H54 (cell line): ENCODE measurements at regions not wholly inside any gene's neighbourhood (a gene's known extent, or its start where the extent isn't known, plus 50 kb on each side); places are given as distances from the start of the nearest gene placed in this dataset.
A peak's percentile ranks its signal among the peaks of the same experiment; 100 is the strongest.

Experiments used
- DNase-seq: peaks from one replicate; pipeline ENCODE4 v3.0.0; 2011; ENCODE audit warnings: low spot score, mixed read lengths; ENCODE audit not compliant: insufficient read length
- FAIRE-seq: peaks from 3 replicates; lab custom pipeline; 2011; peaks lifted over from hg19 to GRCh38; lab: Jason Lieb, UNC
- POLR2A ChIP-seq: IDR thresholded peaks from 2 replicates; pipeline ENCODE4 v1.6.1; 2011; ENCODE audit warnings: low read depth, mild to moderate bottlenecking, low read length

DNA sequence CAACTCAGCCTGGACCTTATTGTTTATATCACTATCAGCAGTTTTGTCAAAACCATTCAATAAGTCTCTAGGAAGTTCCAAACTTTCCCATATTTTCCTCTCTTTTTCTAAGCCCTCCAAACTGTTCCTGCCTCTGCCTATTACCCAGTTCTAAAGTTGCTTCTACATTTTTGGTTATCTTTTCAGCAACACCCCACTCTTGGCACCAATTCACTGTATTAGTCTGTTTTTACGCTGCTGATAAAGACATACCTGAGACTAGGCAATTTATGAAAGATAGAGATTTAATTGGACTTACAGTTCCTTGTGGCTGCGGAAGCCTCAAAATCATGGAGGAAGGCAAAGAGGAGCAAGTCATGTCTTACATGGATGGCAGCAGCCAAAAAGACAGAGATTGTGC, 744.4 kb upstream of the ADAMTS16 start:
- no peak for DNase-seq
- no peak for FAIRE-seq
- no peak for TF ChIP-seq POLR2A

DNA sequence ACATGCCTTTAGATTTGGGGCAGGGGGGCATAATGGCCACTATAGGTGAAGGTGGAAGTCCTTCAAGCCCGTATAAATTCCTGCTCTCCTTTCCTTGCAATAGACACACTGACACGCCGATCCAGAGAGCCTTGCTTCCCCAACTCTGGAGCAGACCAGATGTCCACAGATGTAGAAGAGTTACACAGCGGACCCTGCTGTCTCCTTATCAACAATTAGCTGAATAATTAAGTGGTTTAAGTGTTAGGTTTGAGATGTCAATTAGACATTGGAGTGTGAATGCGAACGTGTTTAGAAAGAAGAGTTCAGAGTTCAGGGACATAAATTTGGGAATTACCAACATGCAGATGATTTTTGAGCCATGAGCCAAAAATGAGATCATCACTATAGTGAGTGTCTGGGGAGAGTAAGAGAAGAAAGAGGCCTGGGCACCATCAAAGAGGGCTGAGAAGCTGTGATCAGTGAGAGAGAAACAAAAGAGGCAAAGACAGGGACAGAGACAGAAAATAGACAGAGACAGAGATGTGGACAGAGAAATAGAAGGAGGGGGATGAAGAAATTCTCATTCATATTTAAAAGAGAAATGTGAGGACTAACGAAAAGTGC, 734.4 kb upstream of the ADAMTS16 start:
- no peak for TF ChIP-seq POLR2A
- FAIRE-seq (no peak), DNase-seq (no peak)

DNA sequence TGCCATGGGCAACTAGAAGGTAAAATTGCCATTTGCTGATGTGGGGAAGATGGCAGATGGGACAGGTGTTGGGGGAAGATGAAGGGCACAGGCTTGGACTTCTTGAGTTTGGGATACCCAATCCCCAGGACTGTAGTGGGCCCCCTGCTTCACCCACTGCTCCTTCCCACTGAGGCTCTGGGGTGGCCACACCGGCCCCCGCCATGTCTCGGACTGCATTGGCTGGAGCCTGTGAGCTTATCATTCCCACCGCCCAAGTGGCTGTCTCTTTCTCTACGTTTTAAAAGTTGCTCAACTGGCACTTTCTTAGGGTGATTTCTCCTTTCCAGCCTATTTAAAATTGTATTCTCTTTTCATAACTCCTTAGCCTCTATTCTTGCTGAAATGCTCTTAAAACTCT, 730.0 kb upstream of the ADAMTS16 start:
- FAIRE-seq (no peak), DNase-seq (no peak)
- no peak for TF ChIP-seq POLR2A

DNA sequence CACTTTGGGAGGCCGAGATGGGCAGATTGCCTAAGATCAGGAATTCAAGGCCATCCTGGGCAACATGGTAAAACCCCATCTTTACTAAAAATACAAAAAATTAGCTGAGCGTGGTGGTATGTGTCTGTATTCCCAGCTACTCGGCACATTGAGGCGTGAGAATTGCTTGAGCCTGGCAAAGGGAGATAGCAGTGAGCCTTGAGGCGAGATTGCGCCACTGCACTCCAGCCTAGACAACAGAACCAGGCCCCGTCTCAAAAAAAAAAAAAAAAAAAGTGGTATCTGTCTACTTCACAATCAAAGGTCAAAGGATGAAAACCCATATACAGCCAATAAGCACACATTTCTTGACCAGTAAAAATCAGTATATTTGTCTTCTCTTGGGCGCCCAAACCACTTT, 728.5 kb upstream of the ADAMTS16 start:
- FAIRE-seq: no peak
- no peak for DNase-seq
- TF ChIP-seq POLR2A: no peak

DNA sequence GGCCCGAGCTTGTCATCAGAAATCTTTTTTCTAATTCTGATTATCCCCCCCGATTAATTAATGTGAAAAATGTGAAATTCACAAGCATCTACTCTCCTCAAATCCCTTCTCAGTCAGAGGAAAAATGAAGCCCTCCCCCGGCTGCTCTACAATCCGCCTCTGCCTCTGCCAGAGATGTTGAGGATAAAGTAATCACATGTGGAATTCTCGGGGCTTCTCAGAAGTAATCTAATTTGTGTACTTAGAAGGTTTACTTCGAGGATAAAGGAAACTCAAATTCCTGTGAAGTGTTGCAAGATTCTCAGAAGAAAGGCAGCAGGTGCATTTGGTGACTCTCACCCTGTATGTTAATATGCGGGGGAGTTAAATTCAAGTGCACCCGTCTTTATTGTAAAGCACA, 726.1 kb upstream of the ADAMTS16 start:
- TF ChIP-seq POLR2A: no peak
- FAIRE-seq (no peak), DNase-seq (no peak)

DNA sequence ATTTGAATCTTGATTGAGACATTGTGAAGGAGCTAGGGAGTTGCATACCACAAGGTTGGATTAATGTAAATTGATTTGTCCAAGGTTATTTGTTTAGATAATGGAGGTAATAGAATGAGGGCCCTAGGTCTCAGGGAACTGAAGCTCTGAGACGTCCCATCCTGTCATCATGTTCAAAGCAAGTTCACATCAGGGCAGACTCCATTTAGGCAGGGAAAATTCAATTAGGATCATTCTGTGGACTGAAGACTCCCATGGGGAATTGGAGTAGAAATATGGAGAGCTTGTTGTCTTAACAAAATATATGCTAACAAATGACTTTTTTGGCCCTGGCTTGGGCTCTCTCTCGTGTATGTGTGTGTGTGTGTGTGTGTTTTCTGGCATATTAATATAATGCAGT, 722.0 kb upstream of the ADAMTS16 start:
- no peak for FAIRE-seq
- DNase-seq: no peak
- no peak for TF ChIP-seq POLR2A

DNA sequence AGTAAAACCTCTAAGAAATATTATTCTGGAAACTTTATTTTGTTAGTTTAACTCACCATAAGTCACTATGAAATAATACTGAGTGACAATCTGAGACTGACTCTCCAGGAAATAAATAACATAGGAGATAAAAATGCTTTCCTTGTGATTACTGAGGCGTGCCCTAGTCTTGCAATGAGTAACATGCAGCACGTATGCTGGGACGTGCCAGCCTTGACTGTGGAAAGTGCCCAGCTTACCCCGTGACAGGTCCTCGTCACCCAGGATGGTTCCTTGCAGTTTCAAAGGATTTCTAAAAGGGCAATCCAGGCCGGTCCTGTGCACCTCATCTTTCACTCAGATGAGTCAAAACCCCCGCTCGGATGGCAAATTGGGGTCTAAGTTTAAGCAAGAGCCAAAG, 720.8 kb upstream of the ADAMTS16 start:
- no peak for TF ChIP-seq POLR2A
- no peak for DNase-seq
- no peak for FAIRE-seq

DNA sequence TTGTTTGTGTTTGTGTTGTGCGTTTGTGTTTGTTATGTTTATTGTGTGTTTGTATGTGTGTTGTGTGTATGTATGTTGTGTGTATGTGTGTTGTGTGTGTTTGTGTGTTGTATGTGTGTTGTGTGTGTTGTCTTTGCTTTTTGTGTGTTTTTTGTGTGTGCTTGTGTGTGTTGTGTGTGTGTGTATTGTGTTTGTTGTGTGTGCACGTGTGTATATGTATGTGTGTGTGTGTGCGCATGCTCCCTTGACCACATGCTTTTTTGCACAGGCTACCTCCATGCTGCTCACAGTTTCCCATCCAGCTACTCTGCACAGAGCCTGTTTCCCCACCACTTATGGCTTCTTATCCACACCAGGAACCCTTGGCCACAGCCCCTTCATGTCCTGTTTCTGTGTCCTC, 720.0 kb upstream of the ADAMTS16 start:
- FAIRE-seq (peak; percentile 41), DNase-seq (no peak)
- no peak for TF ChIP-seq POLR2A

DNA sequence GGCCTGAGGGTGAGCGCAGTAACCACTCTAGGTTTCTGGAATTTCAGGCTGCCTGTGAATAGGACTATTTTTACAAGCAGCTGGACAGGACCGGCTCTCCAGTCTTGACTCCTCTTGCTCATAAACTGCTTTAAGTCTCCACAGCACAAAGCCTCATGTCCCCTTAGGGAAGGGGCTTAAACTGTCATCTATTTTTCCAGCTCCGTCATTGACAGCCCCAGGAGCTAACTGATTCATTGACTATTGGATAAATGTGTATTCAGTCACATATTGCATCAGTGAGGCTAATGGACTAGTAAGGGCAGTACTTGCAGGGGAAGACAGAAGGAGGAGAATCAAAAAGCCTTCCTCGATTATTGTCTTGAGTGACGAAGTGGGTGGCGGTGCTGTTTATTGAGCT, 719.4 kb upstream of the ADAMTS16 start:
- FAIRE-seq: no peak
- TF ChIP-seq POLR2A: no peak

DNA sequence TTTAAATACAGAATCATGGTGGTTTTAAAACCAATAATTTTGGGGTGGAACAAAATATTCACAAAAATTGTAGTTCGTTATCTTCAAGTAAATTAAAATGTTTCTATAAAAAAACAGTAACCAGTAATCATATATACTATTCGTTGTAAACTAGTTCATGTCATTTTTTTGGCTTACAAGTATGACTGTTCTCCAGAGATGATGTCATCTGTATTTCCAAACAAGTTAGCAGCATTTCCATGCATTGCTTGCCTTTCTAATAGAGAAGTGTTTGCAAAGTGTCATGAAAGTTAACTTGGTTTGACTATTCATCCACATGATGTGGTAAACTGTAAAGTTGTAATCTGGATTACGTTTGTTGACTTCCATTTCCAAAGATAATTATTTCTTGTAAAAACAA, 717.9 kb upstream of the ADAMTS16 start:
- DNase-seq (no peak), FAIRE-seq (no peak)
- TF ChIP-seq POLR2A: no peak

More for the DNA sequence above, 719.4 kb upstream of the ADAMTS16 start:
- no peak for DNase-seq

DNA sequence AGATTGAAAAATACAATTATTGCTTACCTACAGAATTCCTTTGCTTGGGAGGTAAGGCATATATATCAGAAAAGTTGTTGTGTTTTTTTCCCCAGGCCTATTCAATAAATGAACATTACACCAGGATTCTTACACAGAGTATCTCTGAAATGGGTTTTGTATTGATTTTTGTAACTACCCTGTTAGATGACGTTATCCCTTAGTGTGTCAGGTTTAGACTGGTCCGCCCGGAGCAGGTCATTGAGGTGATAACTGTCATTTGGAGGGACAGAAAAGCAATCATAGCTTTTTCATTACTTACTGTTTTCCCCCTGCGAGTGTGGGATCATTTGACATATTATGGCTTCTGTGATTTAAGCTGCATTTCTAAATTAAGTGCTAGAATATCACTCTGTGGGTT, 715.2 kb upstream of the ADAMTS16 start:
- no peak for TF ChIP-seq POLR2A
- FAIRE-seq (no peak), DNase-seq (no peak)

DNA sequence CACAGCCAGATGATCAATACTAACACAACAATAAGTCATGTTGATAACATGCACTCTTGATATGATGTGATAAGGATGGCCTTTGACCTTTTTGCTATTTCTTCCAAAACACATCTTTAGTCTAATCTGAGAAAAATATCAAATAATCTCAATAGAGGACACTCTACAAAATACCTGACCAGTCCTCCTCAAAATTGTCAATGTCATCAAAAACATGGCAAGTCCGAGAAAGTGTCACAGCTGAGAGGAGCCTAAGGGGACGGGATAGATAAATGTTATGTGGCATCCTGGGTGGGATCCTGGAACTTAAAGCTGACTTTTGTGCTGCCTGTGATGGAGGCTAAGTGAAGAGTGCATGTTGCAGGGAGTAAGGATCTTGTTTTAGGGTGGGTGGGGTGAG, 699.6 kb upstream of the ADAMTS16 start:
- TF ChIP-seq POLR2A: no peak
- FAIRE-seq (no peak), DNase-seq (no peak)

DNA sequence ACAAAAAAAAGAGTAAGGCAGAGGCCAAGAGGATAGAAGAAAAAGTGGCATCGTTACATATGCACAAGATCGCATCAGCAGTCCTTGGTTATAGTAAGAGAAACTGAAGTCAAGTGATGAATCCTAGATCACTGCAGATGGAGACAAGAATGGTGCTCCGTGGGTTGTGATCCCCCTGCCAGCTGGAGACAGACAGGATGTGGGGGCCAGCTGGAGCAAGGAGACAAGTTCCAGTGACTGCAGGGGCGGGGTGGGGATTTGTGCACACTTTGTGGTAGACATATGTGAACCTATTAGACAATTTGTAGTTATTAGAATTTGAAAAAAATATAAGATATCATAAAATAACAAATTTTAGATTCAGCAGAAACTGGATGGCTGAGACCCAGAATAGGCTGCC, 697.9 kb upstream of the ADAMTS16 start:
- no peak for TF ChIP-seq POLR2A
- FAIRE-seq (no peak), DNase-seq (no peak)

DNA sequence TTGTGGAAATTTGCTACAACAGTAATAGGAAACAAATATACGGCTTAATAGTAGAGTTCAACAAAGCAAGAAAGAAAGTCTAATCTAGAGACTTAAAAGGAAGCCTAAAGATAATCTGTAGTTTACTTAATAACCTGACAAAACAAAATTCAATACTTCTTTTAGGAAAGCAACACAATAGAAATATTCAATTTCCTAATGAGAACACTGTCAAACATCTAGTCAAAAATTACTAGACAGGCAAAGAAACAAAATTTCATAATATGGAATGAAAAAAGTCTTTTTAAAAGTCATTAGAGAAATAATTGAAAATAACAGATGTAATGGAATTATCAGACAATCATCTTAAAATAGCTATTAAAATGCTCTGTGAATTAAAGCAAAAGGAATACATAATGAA, 692.5 kb upstream of the ADAMTS16 start:
- DNase-seq (no peak), FAIRE-seq (no peak)
- no peak for TF ChIP-seq POLR2A

DNA sequence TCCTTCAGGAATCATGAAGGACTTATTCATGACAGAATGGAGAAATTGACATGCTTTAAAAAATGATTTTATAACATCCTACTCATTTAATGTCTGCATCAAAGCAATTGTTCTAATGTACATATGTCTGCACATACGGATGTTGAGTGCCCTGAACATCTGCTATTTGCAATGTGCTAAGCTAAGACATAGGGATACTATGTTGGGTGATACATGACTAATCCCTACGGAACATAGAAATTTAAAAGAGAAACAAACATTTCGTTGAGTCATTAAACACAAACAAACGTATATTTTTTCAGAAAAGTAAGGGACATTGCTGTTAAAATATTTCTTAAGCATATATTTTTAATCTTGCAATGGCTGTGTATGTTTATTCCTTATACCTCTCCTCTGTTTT, 686.5 kb upstream of the ADAMTS16 start:
- DNase-seq: no peak

DNA sequence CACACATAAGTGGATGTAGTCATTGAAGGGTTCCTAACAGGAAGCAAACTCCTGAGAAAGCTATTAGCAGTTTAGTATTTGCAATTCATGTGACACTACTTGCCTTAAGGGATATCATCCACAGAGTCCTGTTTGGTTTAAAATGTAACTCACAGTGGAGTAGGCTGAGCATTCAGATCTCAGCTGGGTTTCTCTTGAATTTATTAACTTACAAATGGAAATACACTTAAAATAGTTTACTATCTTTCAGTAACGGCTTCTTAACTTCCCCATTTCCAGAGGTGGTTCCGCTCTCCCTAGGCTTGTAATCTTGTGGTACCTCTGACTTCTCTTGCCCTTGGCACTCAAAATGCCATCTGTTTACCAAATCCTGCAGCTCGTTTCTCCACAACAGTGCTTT, 660.7 kb upstream of the ADAMTS16 start:
- DNase-seq: no peak

More for the DNA sequence above, 686.5 kb upstream of the ADAMTS16 start:
- TF ChIP-seq POLR2A: no peak
- FAIRE-seq: no peak

More for the DNA sequence above, 660.7 kb upstream of the ADAMTS16 start:
- FAIRE-seq: no peak
- no peak for TF ChIP-seq POLR2A
